GM18499 (cell line): ENCODE measurements at regions not wholly inside any gene's neighbourhood (a gene's known extent, or its start where the extent isn't known, plus 50 kb on each side); places are given as distances from the start of the nearest gene placed in this dataset.
A peak's percentile ranks its signal among the peaks of the same experiment; 100 is the strongest.
"Not testable (repeated sequence)": the region's sequence is repeated elsewhere in the genome, so short reads cannot be mapped to it uniquely, and the experiment has no call there.

Experiments used
- ATAC-seq: cut with Tn5 transposase; IDR thresholded peaks from one replicate; pipeline ENCODE4 v1.9.1; 2021; ENCODE audit warnings: moderate number of reproducible peaks; ENCODE audit not compliant: insufficient read depth, unreplicated experiment

DNA sequence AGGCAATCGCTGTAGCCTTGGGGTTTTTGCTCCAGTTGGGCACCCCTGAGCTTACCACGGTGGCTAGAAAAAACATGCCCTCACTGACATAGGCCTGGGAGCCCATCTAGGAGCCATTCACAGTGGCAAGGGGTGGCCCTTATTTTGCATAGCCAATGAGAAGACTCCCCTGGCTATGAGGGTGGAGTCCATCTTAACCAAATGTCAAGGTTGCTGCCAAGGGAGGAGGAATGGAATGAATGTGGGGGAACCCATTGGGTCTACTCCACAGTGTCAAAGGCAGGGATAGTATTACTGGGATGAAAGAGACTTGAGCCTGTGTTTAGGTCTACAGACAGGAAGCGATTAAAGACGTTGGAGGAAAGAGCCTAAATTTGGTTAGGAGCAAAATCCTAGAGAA lies 295.7 kb upstream of the PLGLB2 start:
- not testable (repeated sequence) for ATAC-seq

GRCh38 chr2:87452861-87453260 lies 295.0 kb upstream of the PLGLB2 start:
- not testable (repeated sequence) for ATAC-seq

GRCh38 chr2:87453965-87454364 lies 293.9 kb upstream of the PLGLB2 start:
- not testable (repeated sequence) for ATAC-seq

DNA sequence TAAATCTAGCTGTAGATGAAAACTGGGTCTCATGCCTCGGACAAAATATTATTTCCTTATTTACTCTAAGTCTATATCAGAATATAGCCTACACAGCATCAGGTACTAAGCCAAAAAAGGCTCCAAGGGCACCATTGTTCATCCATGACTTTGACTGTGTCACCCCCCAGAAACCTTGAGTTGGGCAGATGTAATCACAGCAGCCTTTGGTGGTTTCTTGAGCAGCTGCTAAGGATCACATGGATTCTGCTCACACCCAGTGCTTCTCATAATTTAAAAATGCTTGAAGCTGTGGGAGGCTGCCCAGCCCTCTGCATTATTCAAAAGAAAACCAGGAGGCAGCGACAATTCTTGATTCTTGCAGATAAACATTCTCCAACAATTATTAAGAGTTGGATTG lies 293.5 kb upstream of the PLGLB2 start:
- ATAC-seq, result not testable (repeated sequence)

- not testable (repeated sequence) for ATAC-seq
Measured at GRCh38 chr2:87455209-87455853, 292.6 kb upstream of the PLGLB2 start.

DNA sequence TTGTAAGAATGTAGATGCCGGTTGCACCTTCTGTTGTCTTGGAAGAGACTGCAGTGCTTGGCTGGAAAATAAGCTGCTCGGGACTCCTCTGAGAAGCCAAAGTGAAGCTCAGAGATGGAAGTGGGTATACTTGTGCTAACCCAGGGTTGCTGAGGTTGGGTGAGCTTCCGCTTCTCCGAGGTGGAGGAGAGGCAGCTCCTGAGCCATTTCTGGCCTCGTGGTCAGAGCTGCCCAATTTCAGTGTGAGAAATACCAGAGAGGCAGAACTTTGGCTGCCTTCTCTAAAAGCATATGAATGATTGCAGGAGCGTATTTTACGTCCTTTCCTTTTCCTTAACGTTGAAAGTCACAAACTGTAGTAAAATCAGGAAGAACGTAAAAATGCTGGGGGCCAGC lies 292.0 kb upstream of the PLGLB2 start:
- not testable (repeated sequence) for ATAC-seq

- peak; percentile 48 for ATAC-seq
Measured at GRCh38 chr2:87456477-87457128, 291.3 kb upstream of the PLGLB2 start.

DNA sequence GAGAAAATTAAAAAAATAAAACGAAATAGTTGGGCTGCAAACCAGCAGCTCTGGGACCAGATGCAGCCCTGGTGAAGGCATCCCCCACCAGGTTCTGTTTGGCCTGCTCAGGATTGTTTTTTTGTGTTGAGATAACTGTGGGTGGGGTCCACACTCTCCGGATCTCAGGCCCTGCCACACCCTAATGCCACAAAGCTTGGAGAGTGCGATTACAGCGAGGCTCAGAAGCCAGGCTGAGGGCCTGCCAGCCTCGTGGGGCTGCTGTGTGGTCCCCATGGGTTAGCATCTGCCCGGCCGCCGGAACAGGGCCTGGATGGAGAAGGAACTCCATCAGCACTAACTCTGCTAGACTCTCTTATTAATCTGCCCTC lies 290.8 kb upstream of the PLGLB2 start:
- ATAC-seq, result not testable (repeated sequence)

DNA sequence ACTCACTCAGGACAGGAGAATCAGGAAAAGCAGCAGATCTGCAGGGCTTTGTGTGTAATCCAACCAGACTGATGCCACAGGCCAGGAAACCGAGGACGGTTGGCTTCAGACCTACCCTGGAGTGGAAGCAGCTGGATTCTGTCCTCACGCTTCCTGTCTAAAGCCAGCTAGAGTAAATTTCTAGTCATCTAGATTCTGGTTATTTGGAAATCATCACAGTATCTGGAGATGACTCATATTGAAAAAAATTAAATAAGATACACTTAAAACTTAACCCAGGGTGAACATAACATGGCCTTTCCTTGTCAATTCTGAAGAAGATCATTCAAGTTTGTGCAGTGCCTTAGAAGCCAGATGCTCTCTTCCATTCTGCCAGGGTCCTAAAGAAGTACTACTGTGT lies 288.9 kb upstream of the PLGLB2 start:
- ATAC-seq, result not testable (repeated sequence)

DNA sequence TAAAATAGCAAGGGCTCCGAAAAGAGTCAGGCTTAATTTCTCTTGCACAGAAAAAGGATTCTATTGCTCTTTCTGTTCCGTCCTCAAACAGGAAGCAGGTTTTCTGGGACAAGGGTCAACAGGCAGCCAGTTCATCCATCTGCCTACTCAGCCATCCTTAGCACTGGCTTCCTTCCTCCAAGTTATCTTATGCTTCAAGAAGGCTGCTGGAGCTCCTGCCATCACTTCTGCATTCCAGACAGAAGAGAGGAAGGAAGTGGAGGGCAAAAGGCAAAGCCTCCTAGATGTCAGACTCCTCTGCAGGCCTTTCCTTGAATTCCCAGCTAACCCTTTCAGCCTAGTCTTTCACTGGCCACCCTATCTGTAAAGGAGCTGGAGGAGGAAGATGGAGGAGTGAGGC lies 287.8 kb upstream of the PLGLB2 start:
- ATAC-seq, result not testable (repeated sequence)

GRCh38 chr2:87460662-87461061 lies 287.2 kb upstream of the PLGLB2 start:
- ATAC-seq, result not testable (repeated sequence)

GRCh38 chr2:87461671-87462070 lies 286.2 kb upstream of the PLGLB2 start:
- ATAC-seq, result not testable (repeated sequence)

DNA sequence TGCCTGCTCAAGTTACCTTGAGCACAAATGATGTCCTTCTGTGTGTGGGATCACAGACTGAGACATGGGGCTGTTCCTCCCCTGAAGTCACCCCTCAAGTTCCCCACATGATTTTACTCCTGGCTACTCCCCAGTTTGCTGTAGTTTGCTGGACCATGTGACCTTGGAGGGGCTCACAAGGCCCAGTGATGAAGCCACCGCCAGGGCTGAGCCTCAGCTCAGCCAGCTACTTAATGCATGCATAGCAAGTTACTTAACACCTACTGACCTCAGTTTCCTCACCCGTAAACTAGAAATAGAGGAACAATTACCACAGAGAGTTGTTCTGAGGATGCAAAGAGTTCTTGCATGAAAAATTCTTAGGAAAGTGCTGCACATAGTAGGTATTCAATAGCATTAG lies 283.7 kb upstream of the PLGLB2 start:
- ATAC-seq, result not testable (repeated sequence)

DNA sequence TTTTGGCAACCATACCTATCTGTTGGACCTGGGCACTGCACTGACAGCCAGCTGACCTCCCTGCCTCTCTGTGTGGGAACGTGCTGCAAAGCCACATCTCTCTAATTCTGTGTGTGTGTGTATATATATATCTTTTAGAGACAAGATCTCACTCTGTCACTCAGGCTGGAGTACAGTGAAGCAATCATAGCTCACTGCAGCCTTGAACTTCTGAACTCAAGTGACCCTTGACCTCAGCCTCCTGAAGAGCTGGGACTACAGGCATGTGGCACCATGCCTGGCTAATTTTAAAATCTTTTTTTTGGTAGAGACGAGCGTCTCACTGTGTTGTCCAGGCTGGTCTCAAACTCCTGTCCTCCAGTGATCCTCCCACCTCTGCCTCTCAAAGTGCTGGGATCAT lies 282.2 kb upstream of the PLGLB2 start:
- ATAC-seq, result not testable (repeated sequence)

- ATAC-seq, result peak; percentile 35
Measured at GRCh38 chr2:87466591-87467120, 281.2 kb upstream of the PLGLB2 start.

GRCh38 chr2:87468429-87468981 lies 279.4 kb upstream of the PLGLB2 start:
- ATAC-seq, result not testable (repeated sequence)

- not testable (repeated sequence) for ATAC-seq
Measured at GRCh38 chr2:87469180-87470151, 278.4 kb upstream of the PLGLB2 start.

DNA sequence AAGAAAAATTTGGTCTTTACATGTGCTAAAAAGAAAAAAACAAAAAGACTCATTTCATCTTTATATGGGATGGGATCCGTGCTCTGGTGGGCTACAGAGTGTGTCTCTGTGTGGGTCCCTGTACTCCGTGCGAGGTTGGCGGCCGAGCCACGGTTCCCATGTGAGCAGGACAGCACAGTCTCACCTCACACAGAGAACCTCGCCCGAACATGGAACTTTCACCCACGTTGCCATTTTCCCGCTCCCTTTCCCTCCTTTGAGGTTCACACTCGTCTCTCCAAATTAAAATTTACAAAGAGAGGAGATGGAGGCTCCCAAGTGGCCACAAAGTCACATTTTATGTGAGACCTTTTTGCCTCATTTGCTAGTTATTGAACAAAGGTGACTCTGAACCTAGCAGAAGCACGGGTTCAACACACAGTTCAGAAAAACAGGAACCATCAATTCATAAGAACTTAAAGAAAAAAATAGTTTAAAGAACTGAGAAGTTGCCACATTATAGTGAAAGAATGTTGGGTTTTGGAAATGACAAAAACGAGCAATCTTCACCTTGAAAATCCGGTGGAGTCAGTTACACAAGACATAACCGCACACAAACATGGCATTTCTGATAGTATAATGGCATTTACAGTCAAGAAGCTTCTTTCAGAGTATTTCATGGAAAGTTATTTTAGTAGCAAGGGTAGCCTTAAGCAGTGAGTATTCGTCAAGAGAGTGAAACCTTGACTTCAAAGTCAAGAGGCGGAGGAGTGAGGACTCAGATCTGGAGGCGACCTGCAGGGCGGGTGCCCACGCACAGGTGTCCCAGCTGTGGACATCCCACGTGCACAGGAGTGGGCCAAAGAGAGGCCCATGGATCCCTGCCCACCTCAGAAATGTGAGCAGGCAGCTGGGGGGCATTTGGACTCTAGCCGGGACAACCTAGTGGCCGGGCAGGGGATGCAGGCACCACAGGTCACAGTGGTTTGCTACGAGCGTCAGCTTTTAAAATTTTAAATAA lies 277.2 kb upstream of the PLGLB2 start:
- peak; percentile 48 for ATAC-seq

GRCh38 chr2:87471478-87471877 lies 276.4 kb upstream of the PLGLB2 start:
- not testable (repeated sequence) for ATAC-seq
